Frontal cortex (tissue), 3 donors: ENCODE measurements at regions not wholly inside any gene's neighbourhood (a gene's known extent, or its start where the extent isn't known, plus 50 kb on each side); places are given as distances from the start of the nearest gene placed in this dataset.

Experiments
- DNase-seq, 2 donors: peaks; one replicate each; pipeline ENCODE4 v3.0.0; 2012; ENCODE audit warnings: low spot score in 2 of 2
- FAIRE-seq: peaks from 2 replicates; lab custom pipeline; 2012; peaks lifted over from hg19 to GRCh38; lab: Jason Lieb, UNC
- donor health status: control.
- donor health status: control.
- donor health status: control.

DNA sequence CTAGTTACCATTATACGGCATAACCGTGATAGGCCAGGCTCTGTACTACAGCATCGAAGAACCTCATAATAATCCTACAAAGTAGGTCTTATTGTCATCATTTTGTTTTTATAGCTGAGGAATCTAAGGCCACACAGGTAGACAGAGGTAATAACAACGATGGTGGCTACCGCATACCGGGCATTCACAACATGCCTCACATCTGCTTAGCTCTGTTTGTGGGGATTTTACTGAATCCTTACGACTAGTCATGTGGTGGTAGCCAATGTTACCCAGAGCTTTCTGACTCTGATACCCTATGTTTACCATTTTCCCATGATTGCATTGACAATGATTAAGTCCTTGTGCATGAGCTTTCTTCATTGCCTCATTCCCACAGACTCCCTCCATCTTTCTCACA lies 269.4 kb downstream of the TCF7L2 start:
- no peak for DNase-seq
- FAIRE-seq = no peak

DNA sequence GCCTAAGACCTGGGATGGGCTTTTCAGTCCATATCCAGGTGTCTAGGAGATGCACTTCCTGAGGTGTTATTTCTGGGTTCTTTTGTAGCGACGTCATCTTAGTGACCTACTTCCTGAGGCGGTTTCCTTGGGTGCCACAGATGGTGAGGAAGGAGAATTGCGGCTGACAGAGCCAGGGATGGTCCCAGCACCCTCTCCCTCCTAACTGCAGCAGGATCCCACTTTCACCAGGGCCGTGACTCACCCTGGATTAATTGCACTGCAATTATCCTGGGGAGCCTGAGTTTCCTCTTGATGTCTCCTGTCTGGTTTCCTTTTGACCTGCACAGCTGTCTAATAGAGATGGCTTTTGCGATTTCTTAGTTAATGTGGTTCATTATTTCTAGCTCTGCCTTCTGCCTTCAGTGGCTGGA lies 271.7 kb downstream of the TCF7L2 start:
- FAIRE-seq (no peak), DNase-seq (no peak)

GRCh38 chr10:113222207-113222606 lies 272.2 kb downstream of the TCF7L2 start:
- FAIRE-seq = no peak
- no peak for DNase-seq

- no peak for FAIRE-seq
Observed at GRCh38 chr10:113225364-113225763, 275.3 kb downstream of the TCF7L2 start.

DNA sequence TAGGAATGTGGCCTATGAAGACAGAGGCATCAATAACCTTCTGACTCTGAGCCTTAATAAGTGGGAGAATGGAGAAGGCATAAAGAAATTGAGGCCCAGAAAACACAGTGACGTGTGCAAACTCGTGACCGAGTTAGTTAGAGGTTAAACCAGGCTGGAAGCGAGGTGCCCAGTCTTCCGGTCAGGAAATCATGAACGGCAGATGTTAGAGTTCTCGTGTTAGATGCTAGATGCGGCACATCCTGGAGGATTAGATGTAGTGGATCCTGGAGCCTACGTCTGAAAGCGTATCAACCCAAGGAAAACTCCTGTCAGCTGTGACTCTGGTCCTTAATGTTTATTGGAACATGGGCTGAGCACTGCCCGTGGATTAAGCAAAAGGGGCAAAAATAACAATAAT lies 275.9 kb downstream of the TCF7L2 start:
- FAIRE-seq (no peak), DNase-seq (no peak)

More at GRCh38 chr10:113225364-113225763, 275.3 kb downstream of the TCF7L2 start:
- no peak for DNase-seq

DNA sequence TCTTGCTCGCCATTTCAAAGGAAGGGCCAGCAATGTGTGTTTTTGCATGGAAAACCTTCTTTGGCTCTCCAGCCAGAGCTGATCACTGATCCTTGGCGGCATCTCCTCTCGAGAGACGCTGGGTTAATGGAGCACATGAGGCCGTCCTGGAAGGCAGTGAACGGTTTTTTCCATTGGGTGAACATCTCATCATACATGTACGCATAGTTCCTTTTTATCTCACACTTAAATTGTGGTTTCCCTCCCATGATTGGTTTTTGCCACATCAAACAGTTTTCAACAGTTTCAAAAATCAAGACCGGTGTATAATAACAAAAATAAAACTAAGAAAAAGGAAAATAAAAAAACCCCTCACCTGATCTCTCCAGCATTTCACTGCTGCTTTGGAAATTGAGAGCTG lies 276.4 kb downstream of the TCF7L2 start:
- FAIRE-seq (no peak), DNase-seq (no peak)

GRCh38 chr10:113226831-113227445 lies 276.9 kb downstream of the TCF7L2 start:
- FAIRE-seq (no peak), DNase-seq (no peak)

- no peak for FAIRE-seq
Observed at GRCh38 chr10:113228530-113228929, 278.5 kb downstream of the TCF7L2 start.

DNA sequence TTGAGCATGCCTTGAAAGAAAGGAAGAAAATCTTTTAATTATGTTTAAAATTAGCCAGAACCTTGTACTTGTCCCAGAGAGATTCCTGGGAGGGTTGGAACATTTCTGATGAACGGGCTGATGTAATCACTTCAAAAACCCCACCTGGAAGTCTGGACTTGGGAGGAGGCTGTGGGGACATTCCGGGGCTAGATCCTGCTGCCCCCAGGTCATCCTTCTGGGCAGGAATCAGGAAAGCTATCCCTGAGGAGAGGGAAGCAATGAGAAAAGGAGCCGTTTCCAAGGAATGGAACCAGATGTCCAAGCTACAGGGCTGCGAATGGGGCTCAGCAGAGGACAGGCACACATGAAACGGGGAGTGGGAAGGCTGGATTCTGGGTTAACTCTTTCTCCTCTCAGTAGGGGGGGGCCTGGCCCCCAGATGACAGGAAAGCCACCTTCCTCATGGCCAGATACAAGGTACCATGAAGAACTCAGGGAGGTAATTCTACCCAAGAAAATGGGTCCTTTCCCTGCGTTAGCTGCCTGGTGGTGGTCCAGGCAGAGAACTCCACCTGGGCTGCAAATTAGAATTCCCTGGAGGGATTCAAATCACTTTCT lies 280.1 kb downstream of the TCF7L2 start:
- FAIRE-seq (no peak), DNase-seq (no peak)

More at GRCh38 chr10:113228530-113228929, 278.5 kb downstream of the TCF7L2 start:
- DNase-seq = no peak

GRCh38 chr10:113232928-113233511 lies 283.0 kb downstream of the TCF7L2 start:
- no peak for DNase-seq
- FAIRE-seq = no peak

GRCh38 chr10:113234481-113234880 lies 284.4 kb downstream of the TCF7L2 start:
- no peak for DNase-seq
- no peak for FAIRE-seq

DNA sequence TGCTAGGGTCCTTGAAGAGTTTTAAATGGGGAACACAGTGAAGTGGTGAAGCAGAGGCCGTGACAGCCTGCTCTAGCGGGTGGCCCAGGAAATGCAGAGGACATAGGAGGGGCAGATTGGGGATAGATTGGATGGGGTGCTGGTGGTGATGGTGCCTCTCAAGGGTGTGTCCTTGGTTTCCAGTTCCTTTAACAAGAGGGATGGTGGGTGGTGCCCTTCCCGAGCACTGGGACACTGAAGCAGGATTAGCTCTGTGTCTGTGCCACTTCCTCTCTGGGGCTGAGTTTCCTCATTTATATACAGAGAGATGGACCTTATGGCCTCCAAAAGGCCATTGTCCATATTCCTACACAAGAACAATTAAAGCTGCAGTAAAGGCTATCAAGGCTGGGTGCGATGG lies 285.5 kb downstream of the TCF7L2 start:
- DNase-seq = no peak
- no peak for FAIRE-seq

DNA sequence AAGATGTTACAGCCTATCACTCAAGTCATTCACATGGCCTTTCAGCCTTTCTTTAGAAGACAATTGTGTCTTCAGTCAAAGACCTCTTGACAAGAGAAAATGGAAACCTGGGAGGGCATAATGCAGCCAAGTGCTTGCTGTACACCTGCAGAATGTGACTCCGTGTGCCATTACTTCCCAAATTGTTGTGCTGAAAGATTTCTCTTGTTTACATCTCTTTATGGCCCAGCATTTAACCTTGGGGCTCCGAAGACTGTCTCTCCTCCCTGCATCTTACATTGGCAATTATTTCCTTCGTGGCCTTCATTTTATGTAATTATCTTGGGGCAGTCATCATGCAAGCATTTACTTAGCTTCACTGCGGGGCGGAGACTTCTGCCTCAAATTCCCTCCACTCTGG lies 287.0 kb downstream of the TCF7L2 start:
- DNase-seq (no peak), FAIRE-seq (no peak)

DNA sequence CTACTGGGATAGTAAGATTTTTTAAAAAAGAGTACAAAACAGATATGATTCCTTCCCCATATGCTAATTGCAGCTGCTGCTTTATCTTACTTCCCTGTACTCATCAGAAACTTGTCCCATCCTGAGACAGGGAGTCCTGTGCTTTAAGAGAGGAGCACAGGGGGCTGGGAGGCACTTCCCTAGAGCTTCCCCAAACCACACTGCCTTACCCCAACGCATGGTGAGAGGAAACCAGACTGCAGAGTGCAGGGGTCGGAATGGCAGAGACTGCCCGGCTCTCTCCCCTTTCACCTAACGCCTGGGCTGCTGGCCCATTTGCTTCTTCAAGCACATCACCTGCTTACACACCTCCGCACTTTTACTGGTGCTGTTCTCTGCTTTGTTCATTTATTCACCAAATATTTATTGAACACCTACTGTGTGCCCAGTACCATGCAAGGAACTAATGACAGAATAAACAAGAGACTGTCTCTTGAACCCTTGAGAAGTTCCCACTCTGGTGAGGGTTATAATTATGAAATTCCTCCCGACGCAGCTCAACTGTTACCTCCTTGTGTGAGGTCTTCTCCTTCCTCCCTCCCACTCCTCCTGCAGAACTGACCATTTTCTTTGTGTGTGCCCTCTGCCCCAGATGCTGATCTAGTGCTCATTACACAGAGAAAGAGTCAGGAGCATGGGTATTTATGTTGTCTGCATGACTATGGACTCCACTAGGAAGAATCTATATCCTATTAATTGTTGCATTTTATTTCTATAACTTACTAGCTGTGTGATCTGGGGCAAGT lies 289.7 kb downstream of the TCF7L2 start:
- DNase-seq = no peak
- FAIRE-seq = no peak

DNA sequence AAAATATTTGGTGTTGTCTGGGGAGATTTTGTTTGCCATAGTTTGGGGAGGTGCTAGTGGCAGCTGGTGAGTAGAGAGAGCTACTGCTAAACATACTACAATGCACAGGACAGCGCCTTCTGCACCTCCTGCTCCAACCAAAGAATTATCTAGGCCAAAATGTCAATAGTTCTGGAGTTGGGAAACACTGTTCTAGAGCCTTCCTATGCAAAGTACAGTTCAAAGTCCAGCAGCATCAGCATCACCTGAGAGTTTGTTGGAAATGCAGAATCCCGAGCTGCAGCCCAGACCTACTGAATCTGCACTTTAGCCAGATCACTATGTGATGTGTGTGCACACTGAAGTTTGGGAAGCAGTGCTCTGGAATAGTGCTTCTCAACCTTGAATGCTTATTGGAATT lies 290.7 kb downstream of the TCF7L2 start:
- DNase-seq (no peak), FAIRE-seq (no peak)

- DNase-seq (no peak), FAIRE-seq (no peak)
Observed at GRCh38 chr10:113241599-113242360, 291.7 kb downstream of the TCF7L2 start.

GRCh38 chr10:113243311-113243710 lies 293.3 kb downstream of the TCF7L2 start:
- FAIRE-seq = no peak
- no peak for DNase-seq

DNA sequence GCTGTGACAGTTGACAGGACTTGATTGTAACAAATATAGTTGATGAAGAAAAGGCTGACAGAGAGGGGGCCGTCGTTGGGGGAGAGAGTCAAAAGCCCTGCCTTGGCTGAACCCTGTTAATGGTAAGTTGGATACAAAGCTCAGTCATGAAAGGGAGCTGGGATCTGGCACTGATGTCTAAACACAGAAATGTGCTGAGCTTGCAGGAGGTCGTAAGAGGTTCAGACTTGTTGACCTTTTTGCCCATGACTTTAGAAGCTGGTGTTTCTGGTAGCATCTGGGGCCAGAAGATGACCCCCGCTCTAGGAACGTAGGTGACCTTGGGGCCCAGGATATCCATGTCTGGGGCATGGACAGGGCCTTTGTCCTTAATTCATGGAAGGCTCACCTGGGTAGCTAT lies 294.7 kb downstream of the TCF7L2 start:
- FAIRE-seq (no peak), DNase-seq (no peak)

GRCh38 chr10:113245286-113245685 lies 295.2 kb downstream of the TCF7L2 start:
- FAIRE-seq (no peak), DNase-seq (no peak)

GRCh38 chr10:113247050-113247449 lies 297.0 kb downstream of the TCF7L2 start:
- DNase-seq (no peak), FAIRE-seq (no peak)
